GM12874 (cell line): ENCODE measurements at regions not wholly inside any gene's neighbourhood (a gene's known extent, or its start where the extent isn't known, plus 50 kb on each side); places are given as distances from the start of the nearest gene placed in this dataset.

ENCODE experiments used
- CTCF ChIP-seq: IDR thresholded peaks from 2 replicates; pipeline ENCODE4 v1.5.1; 2011; ENCODE audit warnings: low read depth, mild to moderate bottlenecking, control low read depth, low read length, moderate library complexity; ENCODE audit not compliant: insufficient read depth

GRCh38 chr2:147515213-147515612 lies 329.6 kb upstream of the ACVR2A start:
- TF ChIP-seq CTCF: no peak

- no peak for TF ChIP-seq CTCF
Measured at GRCh38 chr2:147512206-147512605, 332.6 kb upstream of the ACVR2A start.

- no peak for TF ChIP-seq CTCF
Measured at GRCh38 chr2:147511491-147511948, 333.3 kb upstream of the ACVR2A start.

- TF ChIP-seq CTCF: no peak
Measured at GRCh38 chr2:147509821-147510220, 335.0 kb upstream of the ACVR2A start.

- TF ChIP-seq CTCF: no peak
Measured at GRCh38 chr2:147506889-147507288, 337.9 kb upstream of the ACVR2A start.

- TF ChIP-seq CTCF: no peak
Measured at GRCh38 chr2:147502711-147503290, 342.0 kb upstream of the ACVR2A start.

GRCh38 chr2:147501968-147502367 lies 342.9 kb upstream of the ACVR2A start:
- TF ChIP-seq CTCF: no peak
